ENCODE measurements at regions not wholly inside any gene's neighbourhood (a gene's known extent, or its start where the extent isn't known, plus 50 kb on each side); places are given as distances from the start of the nearest gene placed in this dataset.
A peak's percentile ranks its signal among the peaks of the same experiment; 100 is the strongest.
"Not testable (repeated sequence)": the region's sequence is repeated elsewhere in the genome, so short reads cannot be mapped to it uniquely, and the experiment has no call there.

GRCh38 chr12:87051621-87052020, 795.4 kb upstream of the MGAT4C start:
- no peak for DNase-seq

DNA sequence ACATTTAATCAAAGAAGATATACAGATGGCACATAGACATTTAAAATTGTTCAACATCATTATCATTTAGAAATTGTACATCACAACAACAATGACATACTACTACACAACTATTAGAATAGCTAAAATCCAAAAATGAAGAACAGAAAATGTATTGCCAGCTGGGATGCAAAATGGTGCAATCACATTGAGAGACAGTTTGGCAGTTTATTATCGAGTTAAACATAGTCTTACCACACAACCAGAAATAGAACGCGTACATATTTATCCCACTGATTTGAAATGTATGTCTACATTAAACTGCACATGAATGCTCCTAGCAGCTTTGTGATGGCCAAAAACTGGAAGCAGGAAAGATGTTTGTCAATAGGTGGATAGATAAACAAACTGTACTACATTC, 791.5 kb upstream of the MGAT4C start:
- no peak for DNase-seq

DNA sequence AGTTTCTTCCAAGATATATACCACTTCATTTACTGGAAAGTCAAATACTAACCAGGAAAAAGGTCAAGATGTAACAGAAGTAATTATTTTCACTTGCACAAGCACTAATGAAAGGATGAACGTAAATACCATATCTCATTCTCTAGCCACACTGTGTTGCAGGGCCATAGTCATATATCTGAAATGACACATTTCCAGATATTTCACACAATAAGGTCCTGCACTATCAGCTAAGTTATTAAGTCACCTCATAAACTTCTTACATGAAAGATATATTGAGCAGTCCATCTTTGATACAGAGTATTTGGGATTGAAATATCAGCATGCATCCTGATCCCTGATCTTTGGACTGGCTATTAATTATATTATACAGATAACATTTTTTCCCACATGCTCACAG, 783.3 kb upstream of the MGAT4C start:
- DNase-seq: peak; percentile 15

- DNase-seq: no peak
Observed at GRCh38 chr12:87038098-87038497, 781.9 kb upstream of the MGAT4C start.

- no peak for DNase-seq
Observed at GRCh38 chr12:87025976-87026375, 769.8 kb upstream of the MGAT4C start.

- no peak for DNase-seq
Observed at GRCh38 chr12:87021400-87021799, 765.2 kb upstream of the MGAT4C start.

- DNase-seq: no peak
Observed at GRCh38 chr12:87020071-87020470, 763.9 kb upstream of the MGAT4C start.

DNA sequence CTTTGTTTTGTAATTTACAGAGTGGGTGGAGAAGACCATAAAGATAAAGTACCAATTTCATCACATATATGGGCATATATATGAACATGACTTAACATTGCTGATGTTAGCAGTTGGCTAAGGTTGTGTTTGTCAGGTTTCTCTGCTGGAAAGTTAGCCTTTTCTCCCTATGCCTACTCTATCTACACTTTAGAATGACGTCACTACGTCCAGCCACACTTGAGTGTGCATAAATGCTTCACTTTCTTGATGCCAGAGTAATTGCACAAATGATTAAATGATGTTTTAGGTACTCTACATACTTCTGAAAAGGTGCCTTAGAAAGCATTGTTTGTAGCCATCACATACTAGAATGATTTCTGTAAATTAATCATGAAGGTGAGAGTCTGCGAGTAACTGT, 759.2 kb upstream of the MGAT4C start:
- no peak for DNase-seq

GRCh38 chr12:87008785-87009384, 752.7 kb upstream of the MGAT4C start:
- DNase-seq: no peak

DNA sequence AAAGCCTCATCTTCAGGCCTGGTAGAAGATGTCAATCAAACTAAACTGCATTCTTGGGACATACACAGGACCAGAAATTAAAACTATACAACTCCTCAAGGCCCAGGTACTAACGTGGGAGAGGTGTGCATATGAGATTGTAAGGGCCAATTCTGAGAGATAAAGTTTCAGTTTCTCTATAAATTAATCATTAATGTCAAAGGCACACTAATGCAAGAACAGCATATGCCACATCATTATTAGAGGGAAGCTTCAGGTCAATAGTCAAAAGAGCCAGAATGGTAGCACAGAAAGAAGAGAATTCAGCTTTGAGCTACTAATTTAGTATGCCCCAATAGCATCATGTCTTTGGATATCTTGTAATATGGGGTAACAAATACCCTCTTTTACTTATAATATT, 744.9 kb upstream of the MGAT4C start:
- DNase-seq: no peak

- DNase-seq: no peak
Observed at GRCh38 chr12:86985298-86985697, 729.1 kb upstream of the MGAT4C start.

DNA sequence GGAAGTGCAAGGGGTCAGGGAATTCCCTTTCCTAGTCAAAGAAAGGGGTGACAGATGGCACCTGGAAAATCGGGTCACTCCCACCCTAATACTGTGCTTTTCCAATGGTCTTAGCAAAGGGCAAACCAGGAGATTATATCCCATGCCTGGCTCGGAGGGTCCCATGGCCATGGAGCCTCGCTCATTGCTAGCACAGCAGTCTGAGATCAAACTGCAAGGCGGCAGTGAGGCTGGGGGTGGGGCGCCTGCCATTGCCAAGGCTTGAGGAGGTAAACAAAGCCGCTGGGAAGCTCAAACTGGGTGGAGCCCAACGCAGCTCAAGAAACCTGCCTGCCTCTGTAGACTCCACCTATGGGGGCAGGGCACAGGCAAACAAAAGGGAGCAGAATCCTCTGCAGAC, 714.4 kb upstream of the MGAT4C start:
- DNase-seq: not testable (repeated sequence)

- no peak for DNase-seq
Observed at GRCh38 chr12:86959766-86960458, 703.7 kb upstream of the MGAT4C start.

DNA sequence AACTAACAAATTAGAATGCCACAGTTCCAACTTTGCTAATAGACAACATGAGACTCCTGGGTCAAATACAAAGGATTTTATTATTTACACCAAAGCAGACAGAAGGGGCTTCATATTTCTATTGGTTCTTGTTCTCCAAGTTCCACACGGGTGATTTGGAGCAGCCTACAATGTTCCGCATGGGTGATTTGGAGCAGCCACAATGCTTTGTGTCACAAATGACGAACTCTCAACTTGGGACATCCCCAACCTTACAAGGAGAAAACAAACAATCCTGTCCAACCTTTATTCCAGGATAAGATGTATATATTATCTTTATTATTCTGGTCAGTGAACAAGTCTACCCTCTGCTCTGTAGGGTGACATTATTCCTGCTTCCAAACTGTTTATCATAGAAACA, 694.3 kb upstream of the MGAT4C start:
- DNase-seq: no peak

DNA sequence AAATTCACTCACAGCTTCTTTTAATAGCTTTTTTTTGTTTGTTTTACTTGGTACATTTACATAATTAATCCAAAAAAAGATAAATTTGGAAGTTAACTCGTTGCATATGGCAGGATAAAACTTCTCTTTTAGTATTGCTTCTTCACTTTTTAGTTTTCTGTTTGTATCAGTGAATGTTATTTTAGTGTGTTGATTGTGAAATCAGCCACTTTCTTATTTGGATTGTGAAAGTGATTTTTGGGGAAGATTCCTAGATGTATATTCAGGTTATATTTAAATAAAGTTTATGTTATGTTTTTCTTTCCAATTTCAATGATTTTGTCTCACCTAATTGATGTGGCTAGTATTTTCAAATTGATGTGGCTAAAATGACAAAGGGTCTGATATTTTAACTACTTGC, 693.9 kb upstream of the MGAT4C start:
- no peak for DNase-seq

DNA sequence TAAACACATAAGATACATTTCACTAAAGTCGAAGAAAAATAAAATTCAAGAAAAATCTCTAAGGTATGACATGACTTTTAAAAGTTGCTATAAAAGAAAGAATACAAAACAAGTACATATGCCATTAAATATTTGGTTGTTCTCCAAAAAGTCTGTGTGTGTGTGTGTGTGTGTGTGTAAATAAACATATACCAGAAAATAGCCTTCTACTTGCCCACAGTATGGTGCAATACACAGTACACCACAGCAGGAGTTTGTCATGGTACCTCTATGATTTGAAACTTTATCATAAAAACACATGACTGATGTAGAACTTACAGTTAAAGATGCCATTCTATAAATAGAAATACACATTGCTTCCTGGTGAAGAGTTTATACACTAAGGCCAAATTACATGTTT, 692.7 kb upstream of the MGAT4C start:
- no peak for DNase-seq

- DNase-seq: no peak
Observed at GRCh38 chr12:86945685-86946196, 689.5 kb upstream of the MGAT4C start.

DNA sequence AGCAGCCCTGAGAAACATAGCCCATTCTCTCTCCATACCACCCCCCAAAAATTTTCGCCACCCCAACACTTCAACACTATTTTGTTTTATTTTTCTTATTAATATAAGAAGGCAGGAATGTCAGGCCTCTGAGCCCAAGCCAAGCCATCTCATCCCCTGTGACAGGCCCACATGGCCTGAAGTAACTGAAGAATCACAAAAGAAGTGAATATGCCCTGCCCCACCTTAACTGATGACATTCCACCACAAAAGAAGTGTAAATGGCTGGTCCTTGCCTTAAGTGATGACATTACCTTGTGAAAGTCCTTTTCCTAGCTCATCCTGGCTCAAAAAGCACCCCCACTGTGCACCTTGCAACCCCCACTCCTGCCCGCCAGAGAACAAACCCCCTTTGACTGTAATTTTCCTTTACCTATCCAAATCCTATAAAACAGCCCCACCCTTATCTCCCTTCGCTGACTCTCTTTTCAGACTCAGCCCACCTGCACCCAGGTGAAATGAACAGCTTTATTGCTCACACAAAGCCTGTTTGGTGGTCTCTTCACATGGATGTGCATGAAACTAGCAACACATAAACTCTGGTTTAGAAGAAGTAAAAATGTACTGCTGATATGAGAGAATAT, 688.1 kb upstream of the MGAT4C start:
- not testable (repeated sequence) for DNase-seq

GRCh38 chr12:86931714-86932113, 675.5 kb upstream of the MGAT4C start:
- DNase-seq: no peak

DNA sequence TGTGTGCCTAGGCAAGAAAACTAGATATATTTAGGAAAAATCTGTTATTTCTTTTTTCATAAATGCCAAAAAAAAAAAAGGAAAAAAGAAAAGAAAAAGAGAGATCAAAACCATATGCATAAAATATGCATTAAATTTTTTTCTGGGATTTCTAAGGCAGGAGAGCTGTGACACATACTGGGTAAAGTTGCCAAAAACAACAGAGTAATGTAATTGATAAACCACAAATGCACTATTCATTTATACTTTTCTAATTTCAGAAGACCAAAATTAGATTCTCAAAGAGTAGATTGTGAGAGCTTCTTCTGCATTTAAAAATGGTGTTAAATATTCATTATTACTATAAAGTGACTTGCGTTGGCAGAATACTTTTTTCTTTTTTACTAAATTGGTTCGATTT, 673.8 kb upstream of the MGAT4C start:
- no peak for DNase-seq

DNA sequence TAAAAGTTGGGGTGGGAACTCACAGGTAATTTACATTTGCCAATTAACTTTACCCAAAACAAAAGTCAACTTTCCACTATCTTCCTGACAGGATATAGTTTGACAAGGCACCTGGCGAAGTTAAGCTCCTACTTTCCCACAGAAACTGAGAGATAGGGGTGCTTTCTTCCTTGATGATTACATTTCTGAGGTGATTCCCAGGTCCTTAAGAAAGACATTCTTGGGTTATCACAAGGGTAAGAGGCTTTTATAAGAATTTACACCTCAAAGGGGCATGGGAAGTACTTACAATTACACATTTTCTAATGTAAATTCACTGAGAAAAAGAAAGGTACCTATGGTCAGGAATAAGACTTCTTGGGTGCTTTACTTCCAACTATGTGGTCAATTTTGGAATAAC, 660.9 kb upstream of the MGAT4C start:
- DNase-seq: no peak

DNA sequence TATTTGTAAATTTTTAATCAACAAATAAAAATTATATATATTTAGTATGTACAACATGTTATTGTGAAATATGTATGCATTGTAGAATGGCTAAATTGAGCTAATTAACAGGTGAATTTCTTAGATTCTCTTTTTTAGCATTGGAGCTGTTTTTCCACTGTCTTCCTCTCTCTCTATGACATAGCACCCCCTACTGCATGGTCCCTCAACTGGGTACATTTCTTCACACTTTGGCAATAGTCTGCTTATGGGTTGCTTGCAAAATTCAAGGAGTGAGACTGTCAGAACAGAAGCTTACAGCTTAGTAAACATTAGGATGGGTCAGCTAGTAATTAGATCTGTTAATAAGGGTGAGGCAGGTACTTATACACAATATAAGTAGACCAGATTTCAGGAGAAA, 658.5 kb upstream of the MGAT4C start:
- no peak for DNase-seq

DNA sequence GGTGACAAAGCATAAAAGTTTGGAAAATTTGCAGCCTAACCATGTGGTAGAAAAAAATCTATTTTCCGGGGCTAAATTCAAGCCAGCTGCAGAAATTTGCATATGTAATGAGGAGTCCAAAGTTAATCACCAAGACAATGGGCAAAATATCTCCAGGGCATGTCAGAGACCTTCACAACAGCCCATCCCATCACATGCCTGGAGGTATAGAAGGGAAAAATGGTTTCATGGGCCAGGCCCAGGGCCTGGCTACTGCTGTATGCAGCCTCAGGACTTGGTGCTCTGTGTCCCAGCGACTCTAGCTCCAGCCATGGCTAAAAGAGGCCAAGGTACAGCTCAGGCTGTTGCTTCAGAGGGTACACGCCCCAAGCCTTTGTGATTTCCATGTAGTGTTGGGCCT, 655.8 kb upstream of the MGAT4C start:
- no peak for DNase-seq

- DNase-seq: no peak
Observed at GRCh38 chr12:86903159-86903558, 647.0 kb upstream of the MGAT4C start.
